ENCODE measurements at regions not wholly inside any gene's neighbourhood (a gene's known extent, or its start where the extent isn't known, plus 50 kb on each side); places are given as distances from the start of the nearest gene placed in this dataset.

DNA sequence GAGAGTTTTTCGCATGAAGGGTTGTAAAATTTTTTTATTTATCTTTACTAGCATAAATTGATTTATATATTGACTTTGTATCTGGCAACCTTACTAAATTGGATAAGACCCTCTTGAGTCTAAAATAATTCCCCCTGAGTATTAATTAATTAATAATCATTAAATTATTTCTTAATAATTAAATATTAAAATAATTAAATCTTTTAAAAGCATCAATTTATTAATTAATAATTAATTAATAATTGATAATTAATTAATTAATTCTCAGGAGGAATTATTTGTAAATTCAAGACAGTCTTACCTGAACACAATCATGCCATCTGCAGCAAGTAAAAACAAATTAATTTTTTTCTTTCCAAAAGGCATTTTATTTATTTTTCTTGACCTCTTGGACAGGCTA lies 370.4 kb upstream of the PTPRD start:
- H3K9me3 ChIP-seq (ENCODE audit: insufficient read depth, low read length, severe bottlenecking): no peaks in the 10 kb centered on the region
- no peak for ATAC-seq (ENCODE audit: insufficient read depth, low read depth)
- no peak overlapping the region for H2AFZ ChIP-seq (ENCODE audit: low read depth, low read length)
- H3K4me1 ChIP-seq (ENCODE audit: insufficient read depth, low read length): no peaks in the 10 kb centered on the region
- H3K4me3 ChIP-seq (ENCODE audit: low read depth in 1 of 2, low read length in 2 of 2): no peak overlapping the region
- H3K27ac ChIP-seq (ENCODE audit: low read length): no peak overlapping the region
- H3K79me2 ChIP-seq (ENCODE audit: insufficient read depth, low read length): no peaks in the 10 kb centered on the region
- H3K36me3 ChIP-seq (ENCODE audit: insufficient read depth, low read length): no peaks in the 10 kb centered on the region
- no peak overlapping the region for H3K9ac ChIP-seq (ENCODE audit: low read depth, low read length)
- DNase-seq: no peak
- TF ChIP-seq EZH2 (IDR thresholded peaks at IDR 0.05; ENCODE audit: borderline replicate concordance, low read depth, low read length, severe bottlenecking) (no peak), CTCF (IDR thresholded peaks at IDR 0.05; ENCODE audit: borderline replicate concordance, extremely low read depth, low read length, poor library complexity, severe bottlenecking) (no peak)
- no peak overlapping the region for H3K4me2 ChIP-seq (ENCODE audit: insufficient read depth, low read length)
- H4K20me1 ChIP-seq (ENCODE audit: insufficient read depth, low read length): no peaks in the 10 kb centered on the region
- H3K27me3 ChIP-seq (ENCODE audit: insufficient read depth, low read length, poor library complexity): no peaks in the 10 kb centered on the region

GRCh38 chr9:10999646-11000045 lies 386.8 kb upstream of the PTPRD start:
- no peak overlapping the region for H3K4me3 ChIP-seq (ENCODE audit: low read depth in 1 of 2, low read length in 2 of 2)
- H3K27me3 ChIP-seq (ENCODE audit: insufficient read depth, low read length, poor library complexity): no peaks in the 10 kb centered on the region
- DNase-seq (no peak), ATAC-seq (ENCODE audit: insufficient read depth, low read depth) (no peak)
- no peak overlapping the region for H3K9ac ChIP-seq (ENCODE audit: low read depth, low read length)
- H3K9me3 ChIP-seq (ENCODE audit: insufficient read depth, low read length, severe bottlenecking): no peaks in the 10 kb centered on the region
- H3K79me2 ChIP-seq (ENCODE audit: insufficient read depth, low read length): no peaks in the 10 kb centered on the region
- H3K4me1 ChIP-seq (ENCODE audit: insufficient read depth, low read length): no peaks in the 10 kb centered on the region
- H3K4me2 ChIP-seq (ENCODE audit: insufficient read depth, low read length): no peak overlapping the region
- no peak for TF ChIP-seq EZH2 (IDR thresholded peaks at IDR 0.05; ENCODE audit: borderline replicate concordance, low read depth, low read length, severe bottlenecking)
- TF ChIP-seq CTCF (IDR thresholded peaks at IDR 0.05; ENCODE audit: borderline replicate concordance, extremely low read depth, low read length, poor library complexity, severe bottlenecking): no peak
- H3K27ac ChIP-seq (ENCODE audit: low read length): no peak overlapping the region
- H4K20me1 ChIP-seq (ENCODE audit: insufficient read depth, low read length): no peaks in the 10 kb centered on the region
- no peaks in the 10 kb centered on the region for H3K36me3 ChIP-seq (ENCODE audit: insufficient read depth, low read length)
- no peak overlapping the region for H2AFZ ChIP-seq (ENCODE audit: low read depth, low read length)

DNA sequence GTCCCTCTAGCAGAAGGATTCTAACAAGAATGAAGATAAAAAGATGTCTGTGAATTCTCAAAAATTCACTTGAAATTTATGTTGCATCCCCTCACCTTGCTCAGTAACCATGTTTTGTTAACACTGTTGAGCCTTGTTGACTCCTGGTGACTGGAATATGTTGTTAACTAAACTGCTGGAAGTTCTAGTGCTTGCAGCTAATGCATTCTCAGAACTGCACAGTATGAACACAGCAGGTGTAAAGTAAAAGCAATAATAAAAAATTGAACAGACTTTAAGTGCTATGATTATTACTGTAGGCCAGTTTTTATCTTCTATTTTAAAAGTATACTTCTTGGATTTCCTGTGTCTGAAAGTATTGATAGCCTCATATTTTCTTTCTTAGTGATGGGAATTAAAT lies 388.7 kb upstream of the PTPRD start:
- H3K4me3 ChIP-seq (ENCODE audit: low read depth in 1 of 2, low read length in 2 of 2): no peak overlapping the region
- no peak overlapping the region for H3K9ac ChIP-seq (ENCODE audit: low read depth, low read length)
- no peak overlapping the region for H3K4me2 ChIP-seq (ENCODE audit: insufficient read depth, low read length)
- no peaks in the 10 kb centered on the region for H3K4me1 ChIP-seq (ENCODE audit: insufficient read depth, low read length)
- no peaks in the 10 kb centered on the region for H3K9me3 ChIP-seq (ENCODE audit: insufficient read depth, low read length, severe bottlenecking)
- no peaks in the 10 kb centered on the region for H4K20me1 ChIP-seq (ENCODE audit: insufficient read depth, low read length)
- H3K27me3 ChIP-seq (ENCODE audit: insufficient read depth, low read length, poor library complexity): no peaks in the 10 kb centered on the region
- H3K27ac ChIP-seq (ENCODE audit: low read length): no peak overlapping the region
- H3K36me3 ChIP-seq (ENCODE audit: insufficient read depth, low read length): no peaks in the 10 kb centered on the region
- no peak for ATAC-seq (ENCODE audit: insufficient read depth, low read depth)
- no peak overlapping the region for H2AFZ ChIP-seq (ENCODE audit: low read depth, low read length)
- no peak for TF ChIP-seq EZH2 (IDR thresholded peaks at IDR 0.05; ENCODE audit: borderline replicate concordance, low read depth, low read length, severe bottlenecking)
- no peaks in the 10 kb centered on the region for H3K79me2 ChIP-seq (ENCODE audit: insufficient read depth, low read length)
- no peak for DNase-seq

DNA sequence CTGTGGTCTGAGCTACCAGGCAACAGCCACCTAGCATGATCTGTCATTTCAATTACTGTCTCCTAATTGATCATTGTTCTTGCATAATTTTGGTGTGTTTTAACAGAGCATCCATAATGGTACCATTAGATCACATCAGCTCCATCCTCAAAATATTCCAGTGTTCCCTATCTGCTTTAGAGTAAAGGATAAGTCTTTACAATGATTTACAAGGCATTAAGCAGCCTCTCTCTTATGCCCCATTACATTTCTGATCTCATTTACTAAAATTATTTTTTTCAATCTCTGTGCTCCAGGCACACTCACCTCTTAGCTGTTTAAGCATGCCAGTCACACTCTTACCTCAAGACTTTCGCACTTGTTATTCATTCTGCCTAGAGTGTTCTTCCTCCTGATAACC lies 389.9 kb upstream of the PTPRD start:
- Histone ChIP-seq H3K4me1 (ENCODE audit: insufficient read depth, low read length) (no peaks in the 10 kb centered on the region), H3K36me3 (ENCODE audit: insufficient read depth, low read length) (no peaks in the 10 kb centered on the region), H3K4me3 (ENCODE audit: low read depth in 1 of 2, low read length in 2 of 2) (no peak overlapping the region), H3K27ac (ENCODE audit: low read length) (no peak overlapping the region), H3K9me3 (ENCODE audit: insufficient read depth, low read length, severe bottlenecking) (no peaks in the 10 kb centered on the region), H4K20me1 (ENCODE audit: insufficient read depth, low read length) (no peaks in the 10 kb centered on the region), H3K4me2 (ENCODE audit: insufficient read depth, low read length) (no peak overlapping the region), H3K79me2 (ENCODE audit: insufficient read depth, low read length) (no peaks in the 10 kb centered on the region), H2AFZ (ENCODE audit: low read depth, low read length) (no peak overlapping the region), H3K9ac (ENCODE audit: low read depth, low read length) (no peak overlapping the region), H3K27me3 (ENCODE audit: insufficient read depth, low read length, poor library complexity) (no peaks in the 10 kb centered on the region)
- ATAC-seq (ENCODE audit: insufficient read depth, low read depth) (no peak), DNase-seq (no peak)
- TF ChIP-seq CTCF (IDR thresholded peaks at IDR 0.05; ENCODE audit: borderline replicate concordance, extremely low read depth, low read length, poor library complexity, severe bottlenecking) (no peak), EZH2 (IDR thresholded peaks at IDR 0.05; ENCODE audit: borderline replicate concordance, low read depth, low read length, severe bottlenecking) (no peak)
